SK-N-MC (cell line): ENCODE measurements at regions not wholly inside any gene's neighbourhood (a gene's known extent, or its start where the extent isn't known, plus 50 kb on each side); places are given as distances from the start of the nearest gene placed in this dataset.

Source experiments
- EZH2 ChIP-seq: fragments of 200-600 bp; sonication (generic); IDR thresholded peaks from one replicate; pipeline ENCODE4 v1.6.1; 2017; ENCODE audit warnings: antibody characterized with exemption
- POLR2AphosphoS5 ChIP-seq: IDR thresholded peaks from 2 replicates; pipeline ENCODE4 v1.6.1; 2012; ENCODE audit warnings: mild to moderate bottlenecking, low read depth, low read length, borderline replicate concordance

DNA sequence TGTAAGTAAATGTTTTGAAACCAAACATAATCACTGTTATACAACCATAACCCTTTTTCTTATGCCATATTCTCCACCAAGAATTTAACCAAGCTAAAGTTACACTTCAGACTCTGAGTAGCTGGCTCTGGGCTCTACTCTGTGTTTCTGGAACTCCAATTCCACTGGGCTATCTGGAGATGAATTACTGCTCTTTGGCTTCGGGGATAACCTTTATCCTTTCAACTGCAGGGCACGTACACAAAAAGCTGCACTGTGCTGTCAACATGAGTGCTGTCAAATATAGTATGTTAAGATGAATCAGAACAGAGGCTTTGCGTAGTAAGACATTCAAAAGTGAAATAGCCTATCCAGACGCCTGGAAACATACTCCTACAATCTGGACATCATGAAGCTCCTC lies 500.6 kb downstream of the LTN1 start:
- TF ChIP-seq POLR2AphosphoS5 (no peak), EZH2 (no peak)
